HepG2 (cell line): ENCODE measurements at regions not wholly inside any gene's neighbourhood (a gene's known extent, or its start where the extent isn't known, plus 50 kb on each side); places are given as distances from the start of the nearest gene placed in this dataset.

ENCODE experiments used
- ATAC-seq: fragments of 200-7000 bp; cut with Tn5 transposase; 3 replicates; pipeline ENCODE4 v1.9.1; 2020; ENCODE audit warnings: mild to moderate bottlenecking, moderate library complexity
- BruUV-seq: library from RNA; stranded (reverse); fragments of 400-500 nt; replicated peaks from 2 replicates; lab custom pipeline; 2021; lab: Mats Ljungman, UMichigan
- CTCF ChIA-PET: fragments of 300-600 bp; formaldehyde crosslinking; extraction: SDS; loops from one replicate; lab custom pipeline; 2021; ENCODE audit warnings: low total read pairs, inconsistent platforms, low intra/inter-chr PET ratio; lab: Yijun Ruan, JAX
- POLR2A ChIA-PET: fragments of 350-600 bp; sonication (Branson Sonifier 250); formaldehyde crosslinking; loops from one replicate; lab custom pipeline; 2020; ENCODE audit warnings: antibody characterized with exemption, inconsistent platforms; lab: Yijun Ruan, JAX
- DNase-seq: peaks from one replicate; pipeline ENCODE4 v3.0.0-alpha.2; 2015; ENCODE audit warnings: low spot score
- FAIRE-seq: peaks from 3 replicates; lab custom pipeline; 2011; peaks lifted over from hg19 to GRCh38; lab: Jason Lieb, UNC
- H2AFZ ChIP-seq: one replicate; pipeline ENCODE4 v1.6.1; 2011; ENCODE audit warnings: low read length, inconsistent platforms
- H3K27ac ChIP-seq: fragments of 300-600 bp; 3 replicates; pipeline ENCODE4 v1.8.0; 2011; ENCODE audit warnings: mixed run types, mild to moderate bottlenecking, mixed read lengths, low read length, inconsistent platforms; ENCODE audit not compliant: insufficient read depth; ENCODE audit errors: extremely low read length
- H3K27me3 ChIP-seq, 2 experiments: fragments of 200-600 bp in 1 of 2; 2 replicates in 1 of 2; 3 replicates in 1 of 2; pipeline versions ENCODE4 v1.6.0 to v1.8.0; 2011; ENCODE audit warnings: low read length in 2 of 2, mild to moderate bottlenecking in 2 of 2, moderate library complexity in 2 of 2, inconsistent platforms in 1 of 2; ENCODE audit not compliant: insufficient read depth in 2 of 2, control insufficient read depth in 1 of 2
- H3K36me3 ChIP-seq, 2 experiments: fragments of 200-600 bp in 1 of 2; replicated peaks in 1 of 2; 2 replicates in 1 of 2; 3 replicates in 1 of 2; pipeline versions ENCODE4 v1.5.1 to v1.8.0; 2011; ENCODE audit warnings: low read length in 2 of 2, inconsistent platforms in 1 of 2; ENCODE audit not compliant: insufficient read depth in 2 of 2, control insufficient read depth in 1 of 2
- H3K4me1 ChIP-seq: 2 replicates; pipeline ENCODE4 v1.5.1; 2012; ENCODE audit warnings: low read length, inconsistent platforms; ENCODE audit not compliant: insufficient read depth
- H3K4me2 ChIP-seq: 2 replicates; pipeline ENCODE4 v1.6.0; 2011; ENCODE audit warnings: low read depth, low read length, inconsistent platforms
- H3K4me3 ChIP-seq, 3 experiments: fragments of 200-600 bp in 1 of 3; sonication (generic), shearing (Covaris generic) in 1 of 3; replicated peaks in 1 of 3; 2 replicates each; pipeline ENCODE4 v1.5.1; 2011 to 2016; ENCODE audit warnings: low read length in 3 of 3, inconsistent platforms in 2 of 3, low read depth in 2 of 3, mild to moderate bottlenecking in 2 of 3, control low read depth in 1 of 3, mixed read lengths in 1 of 3; ENCODE audit not compliant: insufficient read depth in 1 of 3
- H3K79me2 ChIP-seq: one replicate; pipeline ENCODE4 v1.6.1; 2011; ENCODE audit warnings: low read length, inconsistent platforms; ENCODE audit not compliant: insufficient read depth
- H3K9ac ChIP-seq: 2 replicates; pipeline ENCODE4 v1.6.0; 2011; ENCODE audit warnings: mild to moderate bottlenecking, low read depth, low read length, inconsistent platforms; ENCODE audit not compliant: insufficient read depth
- H3K9me3 ChIP-seq: 2 replicates; pipeline ENCODE4 v1.5.1; 2012; ENCODE audit warnings: mild to moderate bottlenecking, low read length
- H4K20me1 ChIP-seq: 2 replicates; pipeline ENCODE4 v1.6.0; 2011; ENCODE audit warnings: inconsistent platforms, mild to moderate bottlenecking, low read length, moderate library complexity; ENCODE audit not compliant: insufficient read depth
- FOXJ3 ChIP-seq: sonication (generic); formaldehyde crosslinking; IDR thresholded peaks from 2 replicates; pipeline ENCODE4 v1.4.0; 2020; ENCODE audit warnings: missing genetic modification reagents, mild to moderate bottlenecking, borderline replicate concordance
- SALL1 ChIP-seq: sonication (generic); formaldehyde crosslinking; IDR thresholded peaks from 2 replicates; pipeline ENCODE4 v1.8.0; 2022; ENCODE audit warnings: mild to moderate bottlenecking, missing genetic modification reagents
- SALL2 ChIP-seq: sonication (generic); formaldehyde crosslinking; IDR thresholded peaks from 2 replicates; pipeline ENCODE4 v1.8.1; 2023; ENCODE audit warnings: mild to moderate bottlenecking, missing genetic modification reagents, inconsistent platforms
- SYNCRIP ChIP-seq: fragments of 200-400 bp; formaldehyde crosslinking; IDR thresholded peaks from 2 replicates; pipeline ENCODE4 v1.6.1; 2018; ENCODE audit warnings: mild to moderate bottlenecking, low read depth, low read length; ENCODE audit not compliant: insufficient read depth
- ZFP41 ChIP-seq: sonication (generic); formaldehyde crosslinking; IDR thresholded peaks from 2 replicates; pipeline ENCODE4 v1.4.0; 2020; ENCODE audit warnings: mild to moderate bottlenecking, missing genetic modification reagents, borderline replicate concordance
- ZKSCAN5 ChIP-seq: sonication (generic); formaldehyde crosslinking; IDR thresholded peaks from 2 replicates; pipeline ENCODE4 v1.5.1; 2020; ENCODE audit warnings: mild to moderate bottlenecking, missing genetic modification reagents
- ZNF180 ChIP-seq: sonication (generic); formaldehyde crosslinking; IDR thresholded peaks from 2 replicates; pipeline ENCODE4 v1.4.0; 2020; ENCODE audit warnings: low read depth, missing genetic modification reagents, borderline replicate concordance
- WGBS: methylation state at CpG from one replicate; pipeline ENCODE4 v1.1.6; 2017; ENCODE audit warnings: low lambda C conversion rate; 5-methylcytosine and 5-hydroxymethylcytosine counted together
- in situ Hi-C: cut with HindIII; loops from 2 replicates; pipeline ENCODE4 v1.10.0; 2017; ENCODE audit warnings: low pct_unique_long_range_greater_than_20kb; ENCODE audit not compliant: extremely low pct_ligation_motif_present
- intact Hi-C: fragments of 100-400 bp; cut with micrococcal nuclease; formaldehyde crosslinking; loops from one replicate; pipeline ENCODE4 v1.10.0; 2022; ENCODE audit not compliant: unreplicated experiment
- TF ChIP-seq, protein P1 (sequence below): fragments of 450-650 bp; IDR thresholded peaks from 2 replicates; pipeline ENCODE4 v1.6.1; 2016
- TF ChIP-seq, protein P2 (sequence below): IDR thresholded peaks from 2 replicates; pipeline ENCODE4 v1.6.1; 2016; ENCODE audit warnings: mild to moderate bottlenecking

DNA sequence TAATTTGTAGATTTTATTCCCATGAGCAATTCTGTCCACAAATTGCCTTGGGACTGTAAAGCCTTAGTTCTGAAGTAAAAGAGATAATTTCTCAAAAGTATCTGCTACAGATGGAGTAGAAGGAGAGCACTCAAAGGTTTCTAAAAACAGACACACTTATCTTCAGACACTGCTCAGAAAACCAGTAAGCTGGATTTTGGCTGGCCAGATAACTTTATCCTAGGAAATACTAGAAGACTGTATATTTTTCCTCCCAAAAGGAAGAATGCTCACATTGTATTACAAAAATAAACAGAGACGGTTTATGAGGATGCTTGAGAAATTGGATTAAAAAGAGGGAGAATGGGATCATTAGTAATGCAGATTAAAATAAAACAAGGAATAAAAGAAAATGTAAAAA is 178.0 kb upstream of the IGFBP3 start:
- WGBS = 0% methylated on average over 1 of the region's 1 CpG
- BruUV-seq = no TSS peak
- CTCF ChIA-PET = no interaction called here

More for the DNA sequence above, 178.0 kb upstream of the IGFBP3 start:
- no peak for FAIRE-seq
- no peaks in the 10 kb centered on the region for H3K36me3 ChIP-seq
- DNase-seq = no peak
- H3K9ac ChIP-seq = no peak overlapping the region
- H4K20me1 ChIP-seq = no peaks in the 10 kb centered on the region
- H3K79me2 ChIP-seq = no peaks in the 10 kb centered on the region
- no peak for TF ChIP-seq SALL2 (CRISPR knock-in tag)
- TF ChIP-seq, protein P1, sequence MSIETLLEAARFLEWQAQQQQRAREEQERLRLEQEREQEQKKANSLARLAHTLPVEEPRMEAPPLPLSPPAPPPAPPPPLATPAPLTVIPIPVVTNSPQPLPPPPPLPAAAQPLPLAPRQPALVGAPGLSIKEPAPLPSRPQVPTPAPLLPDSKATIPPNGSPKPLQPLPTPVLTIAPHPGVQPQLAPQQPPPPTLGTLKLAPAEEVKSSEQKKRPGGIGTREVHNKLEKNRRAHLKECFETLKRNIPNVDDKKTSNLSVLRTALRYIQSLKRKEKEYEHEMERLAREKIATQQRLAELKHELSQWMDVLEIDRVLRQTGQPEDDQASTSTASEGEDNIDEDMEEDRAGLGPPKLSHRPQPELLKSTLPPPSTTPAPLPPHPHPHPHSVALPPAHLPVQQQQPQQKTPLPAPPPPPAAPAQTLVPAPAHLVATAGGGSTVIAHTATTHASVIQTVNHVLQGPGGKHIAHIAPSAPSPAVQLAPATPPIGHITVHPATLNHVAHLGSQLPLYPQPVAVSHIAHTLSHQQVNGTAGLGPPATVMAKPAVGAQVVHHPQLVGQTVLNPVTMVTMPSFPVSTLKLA = no peak
- TF ChIP-seq SYNCRIP = no peak
- TF ChIP-seq SALL1 (CRISPR knock-in tag) = no peak
- TF ChIP-seq ZNF180 = no peak
- TF ChIP-seq, protein P2, sequence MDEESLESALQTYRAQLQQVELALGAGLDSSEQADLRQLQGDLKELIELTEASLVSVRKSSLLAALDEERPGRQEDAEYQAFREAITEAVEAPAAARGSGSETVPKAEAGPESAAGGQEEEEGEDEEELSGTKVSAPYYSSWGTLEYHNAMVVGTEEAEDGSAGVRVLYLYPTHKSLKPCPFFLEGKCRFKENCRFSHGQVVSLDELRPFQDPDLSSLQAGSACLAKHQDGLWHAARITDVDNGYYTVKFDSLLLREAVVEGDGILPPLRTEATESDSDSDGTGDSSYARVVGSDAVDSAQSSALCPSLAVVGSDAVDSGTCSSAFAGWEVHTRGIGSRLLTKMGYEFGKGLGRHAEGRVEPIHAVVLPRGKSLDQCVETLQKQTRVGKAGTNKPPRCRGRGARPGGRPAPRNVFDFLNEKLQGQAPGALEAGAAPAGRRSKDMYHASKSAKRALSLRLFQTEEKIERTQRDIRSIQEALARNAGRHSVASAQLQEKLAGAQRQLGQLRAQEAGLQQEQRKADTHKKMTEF = no peak
- no peak for TF ChIP-seq ZKSCAN5 (CRISPR knock-in tag)
- TF ChIP-seq ZFP41 (CRISPR knock-in tag) = no peak
- no peak for TF ChIP-seq FOXJ3
- no peak overlapping the region for H2AFZ ChIP-seq
- no peaks in the 10 kb centered on the region for H3K9me3 ChIP-seq
- H3K27ac ChIP-seq = no peak overlapping the region
- ATAC-seq = no peak
- intact Hi-C loops = no loop called here
- H3K4me2 ChIP-seq = no peak overlapping the region
- H3K4me3 ChIP-seq = no peak overlapping the region
- no peaks in the 10 kb centered on the region for H3K27me3 ChIP-seq
- no peaks in the 10 kb centered on the region for H3K4me1 ChIP-seq
- POLR2A ChIA-PET = no interaction called here
- in situ Hi-C loops = no loop called here
